ENCODE measurements at regions not wholly inside any gene's neighbourhood (a gene's known extent, or its start where the extent isn't known, plus 50 kb on each side); places are given as distances from the start of the nearest gene placed in this dataset.

DNA sequence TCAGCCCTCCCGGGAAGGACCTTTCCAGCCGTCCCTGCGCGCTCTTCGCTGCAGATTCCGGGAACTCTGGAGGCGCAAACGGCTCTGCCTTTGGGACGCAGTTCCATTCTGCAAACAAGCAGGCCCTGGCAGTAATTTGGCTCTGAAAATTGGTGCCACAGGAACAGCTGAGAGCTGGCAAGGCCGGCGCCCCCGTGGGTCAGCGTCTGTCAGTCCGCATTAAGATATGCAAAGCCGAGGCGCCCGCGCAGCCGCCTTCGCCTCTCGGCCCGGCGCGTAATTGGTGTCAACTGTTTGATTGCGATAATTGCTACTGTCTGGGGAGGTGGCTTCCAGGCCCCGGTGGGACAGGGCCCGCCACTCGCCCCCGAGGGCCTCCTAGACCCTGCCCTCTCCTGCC, 73.6 kb downstream of the NCR2 start:
- TF ChIP-seq, protein P1, sequence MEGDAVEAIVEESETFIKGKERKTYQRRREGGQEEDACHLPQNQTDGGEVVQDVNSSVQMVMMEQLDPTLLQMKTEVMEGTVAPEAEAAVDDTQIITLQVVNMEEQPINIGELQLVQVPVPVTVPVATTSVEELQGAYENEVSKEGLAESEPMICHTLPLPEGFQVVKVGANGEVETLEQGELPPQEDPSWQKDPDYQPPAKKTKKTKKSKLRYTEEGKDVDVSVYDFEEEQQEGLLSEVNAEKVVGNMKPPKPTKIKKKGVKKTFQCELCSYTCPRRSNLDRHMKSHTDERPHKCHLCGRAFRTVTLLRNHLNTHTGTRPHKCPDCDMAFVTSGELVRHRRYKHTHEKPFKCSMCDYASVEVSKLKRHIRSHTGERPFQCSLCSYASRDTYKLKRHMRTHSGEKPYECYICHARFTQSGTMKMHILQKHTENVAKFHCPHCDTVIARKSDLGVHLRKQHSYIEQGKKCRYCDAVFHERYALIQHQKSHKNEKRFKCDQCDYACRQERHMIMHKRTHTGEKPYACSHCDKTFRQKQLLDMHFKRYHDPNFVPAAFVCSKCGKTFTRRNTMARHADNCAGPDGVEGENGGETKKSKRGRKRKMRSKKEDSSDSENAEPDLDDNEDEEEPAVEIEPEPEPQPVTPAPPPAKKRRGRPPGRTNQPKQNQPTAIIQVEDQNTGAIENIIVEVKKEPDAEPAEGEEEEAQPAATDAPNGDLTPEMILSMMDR (IDR thresholded peaks at IDR 0.05): no peak
- TF ChIP-seq POLR2A (IDR thresholded peaks at IDR 0.05) (no peak), EP300 (IDR thresholded peaks at IDR 0.05) (no peak), POLR2AphosphoS5 (IDR thresholded peaks at IDR 0.05) (no peak)

Data from gastroesophageal sphincter (tissue), 3 donors.